Neural cell (in vitro differentiated cells): ENCODE measurements at regions not wholly inside any gene's neighbourhood (a gene's known extent, or its start where the extent isn't known, plus 50 kb on each side); places are given as distances from the start of the nearest gene placed in this dataset.

ENCODE experiments used
- H2AFZ ChIP-seq: fragments of 200-600, 300-800 bp; sonication (generic), shearing (Covaris generic); 2 replicates; pipeline ENCODE4 v1.6.0; 2014; ENCODE audit warnings: low read depth, mild to moderate bottlenecking, antibody characterized with exemption, low read length, moderate library complexity
- H3F3A ChIP-seq: fragments of 200-600 bp; shearing (Covaris generic); 2 replicates; pipeline ENCODE4 v1.6.1; 2016; ENCODE audit warnings: mild to moderate bottlenecking, moderate library complexity, mixed read lengths, antibody characterized with exemption, low read length; ENCODE audit not compliant: insufficient read depth, poor library complexity, severe bottlenecking
- H3K27ac ChIP-seq: fragments of 200-600, 300-800 bp; sonication (generic), shearing (Covaris generic); 2 replicates; pipeline ENCODE4 v1.5.1; 2014; ENCODE audit warnings: mild to moderate bottlenecking, low read length, moderate library complexity
- H3K27me3 ChIP-seq: fragments of 300-800, 200-600 bp; sonication (generic), shearing (Covaris generic); 2 replicates; pipeline ENCODE4 v1.6.0; 2014; ENCODE audit warnings: mild to moderate bottlenecking, low read depth, low read length, moderate library complexity; ENCODE audit not compliant: insufficient read depth
- H3K36me3 ChIP-seq: fragments of 300-800, 200-600 bp; sonication (generic), shearing (Covaris generic); 2 replicates; pipeline ENCODE4 v1.5.1; 2014; ENCODE audit warnings: mild to moderate bottlenecking, antibody characterized with exemption, low read length, moderate library complexity; ENCODE audit not compliant: insufficient read depth
- H3K4me2 ChIP-seq: fragments of 300-800, 200-600 bp; sonication (generic), shearing (Covaris generic); 2 replicates; pipeline ENCODE4 v1.6.0; 2014; ENCODE audit warnings: mild to moderate bottlenecking, low read length
- H3K4me3 ChIP-seq: fragments of 300-800, 200-600 bp; sonication (generic), shearing (Covaris generic); 2 replicates; pipeline ENCODE4 v1.5.1; 2014; ENCODE audit warnings: mild to moderate bottlenecking, low read length, moderate library complexity
- H3K79me2 ChIP-seq: fragments of 200-600 bp; shearing (Covaris generic); replicated peaks from 2 replicates; pipeline ENCODE4 v1.6.0; 2014; ENCODE audit warnings: mild to moderate bottlenecking, low read length, moderate library complexity; ENCODE audit not compliant: insufficient read depth
- H3K9ac ChIP-seq: fragments of 300-800, 200-600 bp; sonication (generic), shearing (Covaris generic); 2 replicates; pipeline ENCODE4 v1.6.1; 2016; ENCODE audit warnings: mild to moderate bottlenecking, low read length, mixed read lengths
- H3K9me2 ChIP-seq: fragments of 200-600 bp; shearing (Covaris generic); 2 replicates; pipeline ENCODE4 v1.6.1; 2016; ENCODE audit warnings: mild to moderate bottlenecking, low read length, mixed read lengths; ENCODE audit not compliant: insufficient read depth
- H3K9me3 ChIP-seq: fragments of 200-600, 300-800 bp; sonication (generic), shearing (Covaris generic); 2 replicates; pipeline ENCODE4 v1.6.1; 2016; ENCODE audit warnings: mild to moderate bottlenecking, mixed run types, low read length, moderate library complexity, mixed read lengths
- H4K20me1 ChIP-seq: fragments of 200-600 bp; shearing (Covaris generic); 2 replicates; pipeline ENCODE4 v1.6.1; 2016; ENCODE audit warnings: mild to moderate bottlenecking, mixed run types; ENCODE audit not compliant: insufficient read depth
- EP300 ChIP-seq: fragments of 450-650 bp; conservative IDR thresholded peaks from 2 replicates; pipeline ENCODE4 v1.6.1; 2014; ENCODE audit warnings: antibody characterized with exemption, mild to moderate bottlenecking, moderate library complexity; ENCODE audit not compliant: poor library complexity, severe bottlenecking
- EZH2 ChIP-seq: fragments of 200-600, 300-800 bp; shearing (Covaris generic), sonication (generic); IDR thresholded peaks from 2 replicates; pipeline ENCODE4 v1.6.1; 2014; ENCODE audit warnings: antibody characterized with exemption, low read length, borderline replicate concordance, mild to moderate bottlenecking; ENCODE audit not compliant: insufficient read depth, poor library complexity, severe bottlenecking
- MXI1 ChIP-seq: fragments of 450-650 bp; conservative IDR thresholded peaks from 2 replicates; pipeline ENCODE4 v1.6.1; 2014; ENCODE audit warnings: antibody characterized with exemption, mild to moderate bottlenecking; ENCODE audit not compliant: poor library complexity, severe bottlenecking
- POLR2AphosphoS5 ChIP-seq: IDR thresholded peaks from 2 replicates; pipeline ENCODE4 v1.6.1; 2012
- RAD21 ChIP-seq: fragments of 450-650 bp; conservative IDR thresholded peaks from 2 replicates; pipeline ENCODE4 v1.6.1; 2014; ENCODE audit warnings: antibody characterized with exemption, mild to moderate bottlenecking, moderate library complexity
- REST ChIP-seq: IDR thresholded peaks from 2 replicates; pipeline ENCODE4 v1.6.1; 2012; ENCODE audit warnings: borderline replicate concordance
- SMC3 ChIP-seq: fragments of 450-650 bp; conservative IDR thresholded peaks from 2 replicates; pipeline ENCODE4 v1.6.1; 2014; ENCODE audit warnings: antibody characterized with exemption, mild to moderate bottlenecking, moderate library complexity; ENCODE audit not compliant: poor library complexity
- TAF1 ChIP-seq: IDR thresholded peaks from 2 replicates; pipeline ENCODE4 v1.6.1; 2012; ENCODE audit warnings: low read depth
- TF ChIP-seq, protein P1 (sequence below): fragments of 450-650 bp; IDR thresholded peaks from 2 replicates; pipeline ENCODE4 v1.5.1; 2014; ENCODE audit warnings: antibody characterized with exemption, mild to moderate bottlenecking, moderate library complexity; ENCODE audit not compliant: poor library complexity, severe bottlenecking

DNA sequence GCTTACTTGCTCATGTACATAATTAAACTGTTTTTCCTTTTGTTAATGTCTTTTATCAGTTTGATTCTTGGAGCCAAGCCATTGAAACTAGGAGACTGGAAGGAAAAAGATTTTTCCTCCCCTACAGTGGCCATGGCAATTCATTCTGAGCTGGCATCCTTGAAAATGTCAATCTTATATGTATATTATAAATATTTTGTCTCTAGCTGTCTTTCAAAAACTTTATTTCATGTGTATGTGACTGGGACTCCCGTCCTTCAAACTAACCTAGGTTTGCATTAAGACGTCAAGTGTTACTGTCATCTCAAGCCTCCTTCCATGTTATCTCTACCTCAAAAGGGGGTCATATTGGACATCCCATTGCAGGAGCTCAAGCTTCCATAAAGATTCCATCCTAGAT lies 280.4 kb downstream of the HRH4 start:
- no peaks in the 10 kb centered on the region for H3K79me2 ChIP-seq
- H3K36me3 ChIP-seq, result no peaks in the 10 kb centered on the region
- H3F3A ChIP-seq, result no peaks in the 10 kb centered on the region
- no peak overlapping the region for H3K4me3 ChIP-seq
- H3K9me3 ChIP-seq, result no peaks in the 10 kb centered on the region
- no peak overlapping the region for H2AFZ ChIP-seq
- peaks cover 2% of the 10 kb centered on the region for H4K20me1 ChIP-seq
- H3K27ac ChIP-seq, result no peak overlapping the region
- no peak overlapping the region for H3K4me2 ChIP-seq
- no peak for TF ChIP-seq TAF1
- no peak for TF ChIP-seq SMC3
- no peak for TF ChIP-seq RAD21
- TF ChIP-seq MXI1, result no peak
- peak; percentile 32 for TF ChIP-seq POLR2AphosphoS5
- no peak for TF ChIP-seq REST
- no peak for TF ChIP-seq EZH2
- peak; percentile 85 for TF ChIP-seq EP300
- TF ChIP-seq, protein P1, sequence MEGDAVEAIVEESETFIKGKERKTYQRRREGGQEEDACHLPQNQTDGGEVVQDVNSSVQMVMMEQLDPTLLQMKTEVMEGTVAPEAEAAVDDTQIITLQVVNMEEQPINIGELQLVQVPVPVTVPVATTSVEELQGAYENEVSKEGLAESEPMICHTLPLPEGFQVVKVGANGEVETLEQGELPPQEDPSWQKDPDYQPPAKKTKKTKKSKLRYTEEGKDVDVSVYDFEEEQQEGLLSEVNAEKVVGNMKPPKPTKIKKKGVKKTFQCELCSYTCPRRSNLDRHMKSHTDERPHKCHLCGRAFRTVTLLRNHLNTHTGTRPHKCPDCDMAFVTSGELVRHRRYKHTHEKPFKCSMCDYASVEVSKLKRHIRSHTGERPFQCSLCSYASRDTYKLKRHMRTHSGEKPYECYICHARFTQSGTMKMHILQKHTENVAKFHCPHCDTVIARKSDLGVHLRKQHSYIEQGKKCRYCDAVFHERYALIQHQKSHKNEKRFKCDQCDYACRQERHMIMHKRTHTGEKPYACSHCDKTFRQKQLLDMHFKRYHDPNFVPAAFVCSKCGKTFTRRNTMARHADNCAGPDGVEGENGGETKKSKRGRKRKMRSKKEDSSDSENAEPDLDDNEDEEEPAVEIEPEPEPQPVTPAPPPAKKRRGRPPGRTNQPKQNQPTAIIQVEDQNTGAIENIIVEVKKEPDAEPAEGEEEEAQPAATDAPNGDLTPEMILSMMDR, result no peak
- H3K27me3 ChIP-seq, result no peaks in the 10 kb centered on the region
- no peak overlapping the region for H3K9ac ChIP-seq
- no peaks in the 10 kb centered on the region for H3K9me2 ChIP-seq

GRCh38 chr18:24741321-24741720 lies 280.9 kb downstream of the HRH4 start:
- H3F3A ChIP-seq, result no peaks in the 10 kb centered on the region
- no peaks in the 10 kb centered on the region for H3K27me3 ChIP-seq
- no peak overlapping the region for H3K4me2 ChIP-seq
- H3K9ac ChIP-seq, result no peak overlapping the region
- H3K9me2 ChIP-seq, result no peaks in the 10 kb centered on the region
- no peak for TF ChIP-seq RAD21
- TF ChIP-seq, protein P1, result no peak
- no peak for TF ChIP-seq MXI1
- TF ChIP-seq POLR2AphosphoS5, result no peak
- no peak for TF ChIP-seq EZH2
- TF ChIP-seq REST, result no peak
- TF ChIP-seq EP300, result no peak
- no peaks in the 10 kb centered on the region for H3K36me3 ChIP-seq
- no peaks in the 10 kb centered on the region for H3K79me2 ChIP-seq
- H3K27ac ChIP-seq, result no peak overlapping the region
- peaks cover 2% of the 10 kb centered on the region for H4K20me1 ChIP-seq
- no peaks in the 10 kb centered on the region for H3K9me3 ChIP-seq
- H3K4me3 ChIP-seq, result no peak overlapping the region
- H2AFZ ChIP-seq, result no peak overlapping the region
